ENCODE measurements at regions not wholly inside any gene's neighbourhood (a gene's known extent, or its start where the extent isn't known, plus 50 kb on each side); places are given as distances from the start of the nearest gene placed in this dataset.

- H3K4me3 ChIP-seq (ENCODE audit: low read depth, low read length): no peak overlapping the region
- no peak for TF ChIP-seq CTCF (IDR thresholded peaks at IDR 0.05; ENCODE audit: low read depth, low read length)
- in situ Hi-C loops (cut with HindIII; ENCODE audit: low sequenced_read_pairs): no loop called here
- no peak for DNase-seq (ENCODE audit: low read depth, low spot score)
These were observed 87.6 kb downstream of the LINC00237 start for GRCh38 chr20:21018576-21018975.

- TF ChIP-seq CTCF (IDR thresholded peaks at IDR 0.05; ENCODE audit: low read depth, low read length): no peak
- in situ Hi-C loops (cut with HindIII; ENCODE audit: low sequenced_read_pairs): no loop called here
These were observed 88.6 kb downstream of the LINC00237 start for GRCh38 chr20:21017528-21018085.

GRCh38 chr20:21016751-21017150 is 89.4 kb downstream of the LINC00237 start:
- TF ChIP-seq CTCF (IDR thresholded peaks at IDR 0.05; ENCODE audit: low read depth, low read length): no peak
- DNase-seq (ENCODE audit: low read depth, low spot score): no peak
- H3K4me3 ChIP-seq (ENCODE audit: low read depth, low read length): no peak overlapping the region
- in situ Hi-C loops (cut with HindIII; ENCODE audit: low sequenced_read_pairs): no loop called here

More at GRCh38 chr20:21017528-21018085, 88.6 kb downstream of the LINC00237 start:
- no peak for DNase-seq (ENCODE audit: low read depth, low spot score)
- no peak overlapping the region for H3K4me3 ChIP-seq (ENCODE audit: low read depth, low read length)

- TF ChIP-seq CTCF (IDR thresholded peaks at IDR 0.05; ENCODE audit: low read depth, low read length): no peak
- no peak overlapping the region for H3K4me3 ChIP-seq (ENCODE audit: low read depth, low read length)
- DNase-seq (ENCODE audit: low read depth, low spot score): no peak
- in situ Hi-C loops (cut with HindIII; ENCODE audit: low sequenced_read_pairs): no loop called here
These were observed 91.6 kb downstream of the LINC00237 start for GRCh38 chr20:21014528-21014927.

- no peak overlapping the region for H3K4me3 ChIP-seq (ENCODE audit: low read depth, low read length)
- TF ChIP-seq CTCF (IDR thresholded peaks at IDR 0.05; ENCODE audit: low read depth, low read length): no peak
- no peak for DNase-seq (ENCODE audit: low read depth, low spot score)
- in situ Hi-C loops (cut with HindIII; ENCODE audit: low sequenced_read_pairs): no loop called here
These were observed 97.2 kb downstream of the LINC00237 start for GRCh38 chr20:21008951-21009350.

GRCh38 chr20:21006611-21007010 is 99.5 kb downstream of the LINC00237 start:
- H3K4me3 ChIP-seq (ENCODE audit: low read depth, low read length): no peak overlapping the region
- TF ChIP-seq CTCF (IDR thresholded peaks at IDR 0.05; ENCODE audit: low read depth, low read length): no peak
- no peak for DNase-seq (ENCODE audit: low read depth, low spot score)
- in situ Hi-C loops (cut with HindIII; ENCODE audit: low sequenced_read_pairs): no loop called here

Measured in astrocyte of the spinal cord (primary cell).